Left hindlimb (tissue), 1 donor: ENCODE measurements at regions not wholly inside any gene's neighbourhood (a gene's known extent, or its start where the extent isn't known, plus 50 kb on each side); places are given as distances from the start of the nearest gene placed in this dataset.

Experiments used
- DNase-seq: peaks from one replicate; pipeline ENCODE4 v3.0.0-alpha.2; 2018

DNA sequence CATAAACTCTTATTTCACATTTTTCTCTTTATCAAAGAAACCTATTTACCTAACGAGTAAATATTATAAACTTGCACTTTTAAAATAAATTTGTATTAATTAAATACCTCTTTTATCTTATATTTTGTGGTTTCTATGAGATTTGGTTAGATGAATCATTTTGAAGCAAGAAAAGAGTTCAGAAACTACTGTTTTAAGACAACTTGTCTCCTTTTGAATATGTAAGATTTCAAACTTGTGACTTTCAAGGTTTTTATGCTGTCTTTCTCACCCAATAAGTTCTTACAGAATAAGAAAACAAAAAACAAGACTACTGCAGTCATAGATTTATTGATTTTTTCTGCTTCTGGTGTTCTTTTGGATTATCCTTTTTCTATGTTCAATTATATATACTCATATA is 339.0 kb downstream of the SNAPC1 start:
- no peak for DNase-seq

DNA sequence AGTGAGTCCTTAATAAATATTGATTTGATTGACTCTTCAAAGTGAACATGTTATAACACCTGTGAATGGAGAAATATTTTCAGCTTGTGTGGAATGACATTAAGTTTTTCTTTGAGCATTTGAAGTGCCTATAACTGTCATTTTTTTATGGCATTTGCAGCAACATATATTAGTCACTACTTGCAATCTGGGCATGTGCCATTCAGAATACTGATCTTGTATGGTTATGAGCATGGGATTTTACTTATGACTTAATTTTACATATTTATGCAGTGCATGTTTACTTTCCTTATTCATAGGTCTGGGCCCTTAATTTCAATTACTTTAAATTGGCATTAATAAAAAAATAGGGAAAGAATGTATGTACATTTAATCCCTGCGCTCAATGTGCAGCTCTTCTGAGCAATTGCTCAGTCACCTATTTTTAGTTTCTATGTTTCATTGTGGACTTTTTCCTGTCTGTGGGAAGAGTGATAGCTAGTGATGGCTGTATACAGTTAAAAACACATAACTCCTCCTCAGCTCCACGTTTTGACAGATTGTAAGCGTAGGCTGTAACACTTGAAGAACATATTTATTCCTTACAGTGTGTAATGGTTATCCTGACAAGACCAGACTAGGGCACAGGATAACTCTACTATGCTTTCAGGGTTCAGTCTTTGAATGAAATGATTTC is 339.6 kb downstream of the SNAPC1 start:
- no peak for DNase-seq

DNA sequence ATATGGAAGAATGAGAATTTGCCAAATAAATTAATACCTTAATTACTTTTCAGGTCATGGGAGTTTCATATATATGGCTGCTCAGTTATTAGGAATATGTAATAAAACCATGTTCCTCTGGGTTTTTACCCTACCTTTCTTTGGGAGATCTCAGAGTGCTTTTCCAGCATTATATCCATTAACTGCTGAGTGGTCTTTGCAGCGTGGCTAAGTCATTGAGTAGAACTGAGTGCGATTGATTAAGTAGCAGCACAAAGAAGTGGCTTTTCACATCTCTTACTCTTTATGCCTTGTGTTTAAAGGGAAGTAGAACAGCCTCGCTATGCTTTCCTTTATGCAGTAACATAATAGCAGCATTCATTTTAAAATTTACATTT is 340.1 kb downstream of the SNAPC1 start:
- no peak for DNase-seq

DNA sequence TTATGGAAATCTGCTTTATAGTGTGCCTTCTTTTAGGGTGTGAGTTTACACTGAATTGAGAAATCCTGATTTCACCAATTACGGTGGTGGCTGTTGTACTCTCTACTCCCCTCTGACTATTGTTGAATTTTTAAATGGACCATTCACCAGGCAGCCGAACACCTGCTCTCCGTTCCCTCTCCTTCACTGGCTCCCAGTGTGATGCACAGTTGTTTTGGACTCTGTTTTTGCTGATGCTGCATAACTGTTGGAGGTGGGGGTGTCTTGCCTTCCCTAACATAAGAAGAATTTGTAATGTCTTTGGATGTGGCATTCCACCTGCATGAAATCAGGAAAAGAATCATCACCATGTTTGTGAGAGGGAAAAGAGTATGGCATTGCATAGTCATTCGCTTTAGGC is 341.2 kb downstream of the SNAPC1 start:
- no peak for DNase-seq

DNA sequence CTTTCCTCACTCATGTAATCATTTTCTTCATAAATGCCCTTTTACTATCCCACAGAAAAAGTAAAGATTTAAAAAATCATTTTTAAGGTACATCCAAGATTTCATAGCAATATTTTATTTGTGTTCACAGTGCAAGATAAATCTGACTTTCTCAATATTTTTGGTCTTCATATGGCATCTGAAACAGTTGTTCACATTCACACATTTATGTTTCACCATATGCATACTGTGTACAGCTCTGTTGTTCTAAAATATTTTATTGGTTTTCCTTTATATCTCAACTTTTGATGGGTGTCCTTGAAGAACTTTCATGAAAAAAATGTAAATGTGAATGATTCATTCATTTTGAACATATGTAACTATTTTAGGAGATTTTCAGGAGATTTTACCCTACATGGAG is 348.7 kb downstream of the SNAPC1 start:
- no peak for DNase-seq

DNA sequence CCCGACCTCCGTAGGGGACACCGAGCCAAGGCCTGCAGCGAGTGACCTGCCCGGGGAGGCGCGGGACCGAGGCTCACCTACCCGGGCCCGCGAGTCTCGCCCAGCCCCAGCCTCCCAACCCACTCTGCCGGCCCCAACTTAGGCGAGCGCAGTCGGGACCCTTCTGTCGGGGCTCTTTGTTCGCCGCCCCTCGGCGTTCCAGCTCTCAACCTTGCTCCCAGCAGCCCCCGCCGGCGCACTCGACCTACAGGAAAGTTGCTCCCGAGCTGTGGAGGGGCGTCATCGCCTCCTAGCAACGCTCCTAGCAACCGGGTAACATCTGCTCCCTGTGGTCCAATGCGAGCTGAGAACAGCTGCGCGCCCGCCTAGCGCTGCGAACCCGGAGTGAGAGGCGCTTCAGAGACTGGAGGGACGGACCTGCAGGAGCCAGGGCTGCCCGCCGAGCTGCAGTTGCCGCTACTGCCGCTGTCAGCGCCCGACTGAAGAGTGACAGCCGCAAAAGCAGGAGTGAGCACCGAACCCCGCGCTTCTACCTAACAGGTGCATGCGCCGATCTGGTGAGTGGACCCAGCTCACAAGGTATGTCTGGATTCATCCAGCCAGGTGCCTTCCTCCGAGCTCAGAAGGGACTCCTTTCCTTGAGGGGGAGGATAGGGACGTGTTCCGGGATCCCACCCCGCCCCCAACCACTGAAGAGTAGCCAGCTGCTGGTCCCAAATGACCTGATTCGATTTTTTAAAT is 355.0 kb downstream of the SNAPC1 start:
- peak; percentile 87 for DNase-seq

DNA sequence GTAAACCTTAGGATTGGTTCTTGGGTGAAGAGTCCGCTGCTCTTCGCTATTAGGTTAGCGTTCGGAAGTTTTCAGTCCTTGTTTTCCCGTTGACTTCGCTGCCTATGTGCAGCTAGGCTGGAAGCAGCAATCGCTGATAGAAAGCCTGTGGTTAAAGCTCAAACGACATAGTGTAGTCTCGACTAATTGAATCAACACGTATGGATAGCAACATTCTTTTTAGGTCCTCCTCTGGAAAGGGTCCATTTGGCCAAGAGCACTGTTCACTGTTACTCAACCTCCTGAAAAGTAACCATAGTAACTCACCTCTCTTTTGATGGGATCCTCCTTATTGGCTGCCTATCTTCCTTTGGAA is 355.5 kb downstream of the SNAPC1 start:
- DNase-seq: no peak

DNA sequence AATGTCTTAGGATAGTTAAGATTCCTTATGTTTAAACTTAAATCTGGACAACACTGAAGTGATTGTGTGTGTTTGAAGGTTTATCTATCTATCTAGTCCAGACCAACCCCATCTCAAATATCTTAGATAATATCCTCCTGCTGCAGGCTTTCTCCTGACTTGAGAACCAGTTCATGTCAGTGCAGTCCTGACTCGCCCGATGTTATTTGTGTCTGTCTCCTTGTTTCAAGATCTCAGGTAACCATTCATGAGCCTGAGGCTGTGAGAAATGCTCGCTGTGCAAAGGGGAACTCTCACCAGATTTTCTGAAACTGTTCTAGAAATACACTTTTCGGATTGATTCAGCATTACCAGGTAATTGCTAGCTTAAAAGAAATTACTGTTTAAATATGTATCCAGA is 356.2 kb downstream of the SNAPC1 start:
- DNase-seq: no peak

DNA sequence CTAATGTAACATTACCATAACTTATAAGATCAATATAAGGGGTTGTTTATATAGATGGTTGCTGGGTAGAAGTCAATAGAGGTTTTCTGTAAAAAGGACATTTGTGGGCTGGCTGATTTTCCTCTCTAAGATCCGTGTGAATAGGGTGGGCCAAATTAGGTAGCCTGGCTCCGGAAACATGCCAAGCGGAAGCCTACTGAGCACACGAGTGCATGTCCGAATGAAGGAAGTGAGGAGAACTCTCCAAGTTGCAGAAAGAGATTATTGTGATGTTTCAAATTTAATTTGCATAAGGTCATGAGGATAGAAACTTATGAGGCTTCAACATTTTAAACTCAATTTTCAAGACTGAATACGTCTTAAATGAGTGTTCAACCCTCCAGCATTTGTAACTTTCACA is 356.7 kb downstream of the SNAPC1 start:
- DNase-seq: no peak

DNA sequence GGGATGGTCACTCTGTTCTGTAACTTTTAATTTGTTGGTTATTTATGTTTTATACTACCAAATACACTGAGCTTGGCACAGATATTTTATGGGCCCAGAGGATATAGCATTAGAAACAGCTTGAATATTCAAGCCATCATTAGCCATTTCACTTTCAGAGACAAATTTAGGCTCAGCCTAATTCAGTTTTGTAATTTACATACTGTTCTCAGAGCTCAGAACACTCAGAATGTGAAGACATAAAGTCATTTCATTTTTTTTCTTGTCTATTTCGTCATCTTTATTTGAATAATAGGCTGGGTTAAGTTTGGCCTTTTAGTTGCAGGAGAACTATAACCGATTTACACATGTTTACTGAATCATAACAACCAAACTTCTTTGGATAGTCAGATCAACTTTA is 361.7 kb downstream of the SNAPC1 start:
- DNase-seq: no peak

DNA sequence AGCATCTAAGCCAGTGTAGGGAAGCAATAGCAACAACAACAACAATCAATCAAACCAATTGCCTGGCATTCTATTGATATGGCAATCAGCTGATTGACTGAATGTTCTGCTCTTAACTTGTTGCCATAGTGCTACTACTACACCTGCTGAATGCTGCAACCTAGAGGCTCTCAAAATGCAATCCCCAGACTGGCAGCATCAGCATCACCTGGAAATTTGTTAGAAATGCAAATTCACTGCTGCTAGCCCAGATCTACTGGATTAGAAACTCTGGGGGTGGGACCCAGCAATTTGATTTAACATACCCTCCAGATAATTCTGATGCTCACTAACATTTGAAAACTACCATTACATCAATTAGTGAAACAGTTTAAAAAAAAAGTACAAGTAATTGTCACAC is 363.6 kb downstream of the SNAPC1 start:
- DNase-seq: no peak

DNA sequence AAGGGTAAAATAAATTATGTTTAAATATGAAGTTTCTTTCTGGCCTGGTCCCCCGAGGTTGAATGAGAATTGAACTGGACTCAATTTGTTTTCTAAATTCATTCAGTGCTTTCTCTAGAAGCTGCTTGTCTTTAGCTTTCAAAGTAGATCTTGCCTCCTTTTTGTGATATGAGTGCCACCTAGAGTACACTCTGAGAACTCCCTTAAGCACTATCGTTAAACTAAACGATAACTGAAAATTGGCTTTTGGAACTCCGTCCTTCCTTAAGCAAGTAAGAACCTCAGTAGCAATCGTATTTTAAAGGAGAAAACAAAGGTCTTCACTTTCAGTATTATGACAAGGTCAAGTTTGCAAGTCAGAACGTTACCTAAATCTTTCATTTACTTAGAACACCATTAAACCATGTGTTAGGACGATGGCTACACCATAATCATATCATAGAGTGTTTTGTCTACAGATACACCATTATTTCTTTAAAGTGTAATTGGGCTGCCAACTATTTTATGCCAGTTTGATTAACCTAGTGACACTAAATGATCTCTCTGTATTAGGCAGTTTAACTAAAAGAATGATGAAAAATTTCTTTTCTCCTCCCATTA is 364.8 kb downstream of the SNAPC1 start:
- no peak for DNase-seq

DNA sequence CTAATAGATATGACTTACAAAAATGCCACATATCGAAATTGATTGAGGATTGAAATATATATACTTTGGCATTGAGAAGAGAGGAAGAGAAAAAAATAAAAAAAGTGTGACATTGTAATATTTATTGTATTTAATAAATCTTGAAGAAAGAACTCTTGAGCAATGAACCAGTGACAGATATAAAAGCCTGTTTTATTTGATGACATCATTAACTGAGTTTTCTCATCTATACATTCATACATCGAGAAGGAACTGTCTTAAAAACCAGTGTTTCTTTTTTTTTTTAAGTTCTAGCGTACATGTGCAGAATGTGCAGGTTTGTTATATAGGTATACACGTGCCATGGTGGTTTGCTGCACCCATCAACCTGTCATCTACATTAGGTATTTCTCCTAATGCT is 368.2 kb downstream of the SNAPC1 start:
- DNase-seq: no peak

DNA sequence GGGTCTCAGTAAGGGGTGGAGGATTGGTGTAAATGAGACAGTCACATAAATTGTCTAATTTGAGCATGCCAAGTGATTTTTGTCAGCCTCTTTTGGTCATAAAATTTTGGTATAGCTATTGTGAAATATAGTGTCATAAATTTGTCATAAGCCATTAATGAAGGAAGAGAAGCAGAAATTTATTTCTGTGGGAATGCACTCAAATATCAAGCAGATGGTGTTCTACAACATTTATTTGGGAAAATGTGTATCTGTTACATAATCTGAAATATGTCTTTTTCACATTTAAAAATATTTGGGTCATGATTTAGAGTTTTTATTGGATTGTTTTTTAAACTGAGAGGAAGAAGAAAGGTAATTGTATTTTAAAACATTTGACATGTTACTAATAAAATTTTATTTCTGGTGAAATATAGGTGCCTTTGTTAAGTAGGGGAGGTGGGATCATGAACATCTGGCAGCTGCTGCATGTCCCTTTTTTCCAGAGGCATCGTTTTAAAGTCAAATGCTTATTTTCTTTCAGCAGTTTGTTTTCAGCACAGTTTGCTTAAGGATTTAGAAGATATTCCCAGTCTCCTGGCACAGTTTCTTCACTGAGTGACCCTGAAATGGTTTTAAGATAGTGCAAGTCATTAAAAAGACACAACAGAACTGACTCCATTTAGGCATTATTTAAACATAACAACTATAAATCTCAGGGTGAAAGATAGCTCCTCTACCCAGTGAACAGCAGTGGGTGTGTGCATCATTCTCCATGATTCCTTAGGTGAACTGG is 371.7 kb downstream of the SNAPC1 start:
- DNase-seq: no peak

DNA sequence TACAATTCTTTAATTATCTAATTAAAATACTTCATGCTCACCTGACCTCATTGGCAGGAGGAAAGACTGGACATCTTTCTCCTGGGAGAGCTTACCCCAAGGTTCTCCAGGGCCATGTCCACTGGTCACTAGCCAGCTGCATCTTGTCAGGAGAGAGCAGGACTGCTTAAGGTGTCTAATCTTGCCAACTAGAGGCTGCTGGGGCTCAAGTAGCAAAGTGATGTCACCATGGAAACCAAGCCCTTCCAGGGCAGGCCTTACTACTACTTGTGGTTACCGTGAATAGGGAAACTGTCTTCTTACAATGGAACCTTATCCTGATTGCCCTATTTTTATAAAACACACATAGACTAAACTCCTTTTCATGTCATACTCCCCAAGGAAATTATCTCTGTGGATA is 376.4 kb downstream of the SNAPC1 start:
- DNase-seq: no peak

DNA sequence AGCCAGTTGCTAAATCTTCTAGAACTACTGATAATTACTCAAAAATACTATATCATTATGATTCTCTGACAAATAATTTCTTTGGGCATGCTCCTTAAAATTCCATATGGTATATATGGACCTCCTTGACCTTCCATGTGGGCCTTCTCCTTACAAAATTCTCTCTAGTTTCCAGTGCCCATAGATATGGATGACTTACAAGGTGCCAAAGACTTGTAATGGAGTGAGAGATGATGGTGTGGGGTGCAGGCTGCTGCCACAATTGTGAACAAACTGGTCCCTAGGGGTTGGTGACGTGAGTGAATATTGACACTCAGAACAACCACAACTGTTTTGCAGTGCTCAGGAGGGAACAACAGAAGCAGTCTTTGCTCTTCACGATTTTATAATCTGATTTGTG is 378.9 kb downstream of the SNAPC1 start:
- DNase-seq: no peak

DNA sequence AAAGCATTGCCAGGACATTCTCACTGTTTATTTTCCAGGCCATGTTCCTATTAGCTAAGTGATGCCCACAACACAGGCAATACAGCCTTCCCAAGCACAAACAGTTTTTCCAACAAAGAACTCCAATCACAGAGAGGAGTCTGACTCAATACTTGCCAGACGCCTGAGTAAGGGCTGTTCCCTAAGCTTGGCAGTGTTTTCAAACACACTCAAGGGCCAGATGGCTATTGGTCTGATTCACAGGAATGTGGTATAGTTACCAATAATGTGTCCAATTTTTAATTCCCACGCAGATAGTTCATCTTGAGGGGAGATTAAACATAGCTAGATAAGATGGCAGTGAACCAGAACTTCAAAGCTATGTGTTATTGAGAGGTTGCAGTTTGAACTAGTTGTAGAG is 381.0 kb downstream of the SNAPC1 start:
- no peak for DNase-seq

DNA sequence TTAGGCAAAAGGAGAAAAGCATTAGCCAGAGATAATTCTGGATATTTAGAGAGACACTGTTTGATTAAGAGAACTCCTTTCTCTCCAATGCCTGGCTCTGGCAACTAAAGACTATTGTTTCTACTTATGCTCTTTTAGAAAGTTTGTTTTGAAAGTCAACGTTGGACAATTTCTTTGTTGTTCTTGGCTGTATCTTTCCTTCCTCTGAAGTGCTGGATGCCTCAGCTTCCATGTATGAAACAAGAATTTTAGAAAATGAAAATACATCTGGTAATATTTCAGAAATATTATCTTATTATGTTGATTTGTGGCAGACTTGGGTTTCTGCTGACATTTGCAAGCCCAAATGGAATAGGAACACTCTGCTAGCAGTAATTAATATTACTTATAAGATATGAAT is 382.6 kb downstream of the SNAPC1 start:
- no peak for DNase-seq

DNA sequence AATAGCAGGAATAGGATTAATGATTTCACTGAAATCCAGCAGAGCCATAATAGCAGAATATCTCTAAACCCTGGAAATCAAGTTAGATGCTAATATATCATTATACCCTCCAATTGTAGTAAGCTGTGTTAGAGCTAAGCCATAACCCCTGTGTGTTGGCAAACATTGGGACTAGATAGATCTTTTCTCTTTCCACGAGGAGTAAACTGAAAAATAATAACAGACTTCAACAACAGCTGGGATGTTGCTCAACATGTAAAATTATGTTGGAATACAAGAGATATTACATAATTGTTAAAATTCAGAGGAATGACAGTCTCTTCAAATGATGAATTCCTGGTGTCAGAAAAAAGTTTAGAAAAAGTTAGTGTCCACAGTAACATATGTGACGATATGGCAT is 383.8 kb downstream of the SNAPC1 start:
- no peak for DNase-seq

DNA sequence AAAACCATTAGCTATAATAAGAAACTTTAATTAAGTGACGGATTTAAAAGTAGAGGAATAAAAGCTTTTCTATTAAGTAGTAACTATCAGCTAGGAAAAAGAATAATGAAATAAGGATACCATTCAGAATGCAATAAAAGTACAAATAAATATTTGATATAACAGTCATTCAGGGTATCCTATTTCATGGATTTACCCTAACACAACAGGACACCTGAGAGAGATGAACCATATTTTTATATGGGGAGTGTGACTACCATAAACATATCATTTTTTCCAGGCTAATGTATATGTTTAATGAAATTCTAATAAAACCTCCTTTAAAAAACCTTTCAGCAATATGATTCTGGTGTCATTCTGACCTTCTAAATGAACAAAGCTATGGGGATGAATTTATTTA is 393.8 kb downstream of the SNAPC1 start:
- DNase-seq: no peak

DNA sequence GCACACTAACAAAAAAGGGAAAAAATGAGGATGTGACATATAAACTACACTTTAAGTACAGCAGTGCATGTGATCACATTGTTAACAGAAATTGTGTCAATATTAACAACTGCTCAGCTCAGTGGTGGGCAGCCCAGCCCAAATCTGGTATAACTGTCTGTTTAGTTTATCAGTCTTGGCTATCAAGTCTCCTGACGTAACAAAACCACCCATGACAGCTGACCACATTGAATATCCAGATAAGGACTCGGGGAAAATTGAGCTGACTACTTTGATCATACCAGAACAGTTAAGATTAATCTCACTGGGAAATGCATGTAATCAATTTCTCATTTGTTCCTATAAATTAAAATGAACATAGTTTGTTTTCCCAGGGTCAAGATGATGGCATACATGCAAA is 396.6 kb downstream of the SNAPC1 start:
- DNase-seq: no peak

DNA sequence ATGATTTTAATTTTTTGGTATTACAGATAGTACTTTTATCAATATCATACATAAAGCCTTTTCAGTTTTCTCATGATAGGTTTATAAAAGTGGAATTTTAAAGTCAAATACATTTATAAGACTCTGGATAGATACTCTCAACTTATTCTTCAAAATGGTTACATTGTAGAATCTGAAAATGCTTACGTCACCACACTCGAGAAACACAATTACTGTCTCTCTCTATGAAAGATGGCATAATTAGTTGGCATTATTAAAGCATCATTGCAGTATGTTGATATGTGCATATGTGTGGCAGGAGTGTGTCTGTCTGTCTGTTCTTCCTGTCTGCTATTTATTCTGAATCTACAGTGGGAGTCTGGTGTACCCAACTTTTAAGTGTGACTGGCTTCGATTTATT is 397.1 kb downstream of the SNAPC1 start:
- no peak for DNase-seq

DNA sequence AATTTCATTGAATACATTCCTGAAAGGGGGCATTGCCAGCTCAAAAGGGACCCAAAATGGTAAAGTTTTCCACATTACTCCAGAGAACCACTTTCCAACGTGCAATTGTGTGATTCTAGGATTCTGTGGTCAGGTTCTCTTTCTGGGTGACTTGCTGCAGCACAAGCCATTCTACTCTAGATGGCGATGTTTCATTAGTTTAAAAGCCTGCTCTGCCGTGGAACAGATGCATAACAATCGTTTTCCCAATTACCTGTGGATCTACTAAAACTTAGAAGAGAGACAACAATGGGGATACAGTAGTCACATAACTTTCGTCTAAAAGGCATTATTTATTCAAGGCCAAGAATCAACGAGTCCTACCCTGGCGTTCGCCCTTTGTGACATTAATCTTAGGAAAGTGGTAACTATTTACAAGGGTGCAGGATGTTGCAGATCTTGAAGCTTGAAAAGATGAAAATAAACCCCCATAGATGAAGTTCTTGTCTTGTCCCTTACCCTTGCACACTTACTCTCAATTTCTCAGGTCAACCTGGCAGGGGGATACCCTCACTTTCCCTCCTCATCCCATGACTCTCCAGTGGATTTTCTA is 400.9 kb downstream of the SNAPC1 start:
- no peak for DNase-seq
